ENCODE measurements at regions not wholly inside any gene's neighbourhood (a gene's known extent, or its start where the extent isn't known, plus 50 kb on each side); places are given as distances from the start of the nearest gene placed in this dataset.

GRCh38 chr3:21876782-21877181, 125.8 kb upstream of the ZNF385D start:
- H3K27ac Mint-ChIP-seq = no peak overlapping the region
- peaks cover 12% of the 10 kb centered on the region for H3K9me3 Mint-ChIP-seq
- H3K36me3 Mint-ChIP-seq (ENCODE audit: low read depth) = no peaks in the 10 kb centered on the region
- H3K27me3 Mint-ChIP-seq = no peaks in the 10 kb centered on the region
- H3K4me3 Mint-ChIP-seq = no peak overlapping the region
- ATAC-seq (replicated peaks) = no peak
- H3K4me1 Mint-ChIP-seq = no peaks in the 10 kb centered on the region

GRCh38 chr3:21877214-21877754, 126.3 kb upstream of the ZNF385D start:
- Mint-ChIP-seq H3K27me3 (no peaks in the 10 kb centered on the region), H3K9me3 (peaks cover 12% of the 10 kb centered on the region), H3K27ac (no peak overlapping the region), H3K4me3 (no peak overlapping the region), H3K36me3 (ENCODE audit: low read depth) (no peaks in the 10 kb centered on the region), H3K4me1 (no peaks in the 10 kb centered on the region)
- ATAC-seq (replicated peaks) = no peak

- H3K9me3 Mint-ChIP-seq = peaks cover 8% of the 10 kb centered on the region
- no peaks in the 10 kb centered on the region for H3K27me3 Mint-ChIP-seq
- H3K4me3 Mint-ChIP-seq = no peak overlapping the region
- H3K27ac Mint-ChIP-seq = no peak overlapping the region
- ATAC-seq (replicated peaks) = no peak
- H3K36me3 Mint-ChIP-seq (ENCODE audit: low read depth) = no peaks in the 10 kb centered on the region
- H3K4me1 Mint-ChIP-seq = no peaks in the 10 kb centered on the region
Observed at GRCh38 chr3:21879184-21879886, 128.3 kb upstream of the ZNF385D start.

DNA sequence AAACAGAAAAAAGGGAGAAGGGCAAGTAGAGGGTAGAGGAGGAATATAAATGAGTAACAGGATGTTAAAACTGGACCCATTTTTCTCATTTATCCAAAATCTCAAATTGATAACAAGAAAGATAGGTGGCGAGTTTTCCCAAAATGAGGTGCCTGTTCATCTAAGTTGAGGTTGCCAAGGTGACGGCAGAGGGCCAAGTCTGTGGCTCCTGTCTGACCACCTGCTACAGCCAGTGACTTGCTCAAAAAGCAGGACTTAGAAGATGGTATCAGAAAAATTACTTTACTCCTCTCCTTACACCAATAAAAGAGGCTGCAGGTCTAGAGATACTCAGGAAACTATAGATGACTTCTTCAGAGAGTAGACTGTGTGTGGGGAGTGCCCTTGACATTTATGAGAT, 137.6 kb upstream of the ZNF385D start:
- Mint-ChIP-seq H3K9me3 (peaks cover 8% of the 10 kb centered on the region), H3K4me3 (no peak overlapping the region), H3K27ac (no peak overlapping the region), H3K4me1 (no peaks in the 10 kb centered on the region), H3K36me3 (ENCODE audit: low read depth) (no peaks in the 10 kb centered on the region), H3K27me3 (no peaks in the 10 kb centered on the region)
- no peak for ATAC-seq (replicated peaks)

GRCh38 chr3:21889166-21889565, 138.2 kb upstream of the ZNF385D start:
- Mint-ChIP-seq H3K27me3 (no peaks in the 10 kb centered on the region), H3K4me3 (no peak overlapping the region), H3K9me3 (peaks cover 8% of the 10 kb centered on the region), H3K27ac (no peak overlapping the region), H3K4me1 (no peaks in the 10 kb centered on the region), H3K36me3 (ENCODE audit: low read depth) (no peaks in the 10 kb centered on the region)
- ATAC-seq (replicated peaks) = no peak

GRCh38 chr3:21892104-21892503, 141.1 kb upstream of the ZNF385D start:
- Mint-ChIP-seq H3K4me3 (no peak overlapping the region), H3K4me1 (no peaks in the 10 kb centered on the region), H3K9me3 (peaks cover 8% of the 10 kb centered on the region), H3K27ac (no peak overlapping the region), H3K27me3 (no peaks in the 10 kb centered on the region), H3K36me3 (ENCODE audit: low read depth) (no peaks in the 10 kb centered on the region)
- no peak for ATAC-seq (replicated peaks)

GRCh38 chr3:21893242-21893641, 142.2 kb upstream of the ZNF385D start:
- Mint-ChIP-seq H3K4me1 (no peaks in the 10 kb centered on the region), H3K4me3 (no peak overlapping the region), H3K36me3 (ENCODE audit: low read depth) (no peaks in the 10 kb centered on the region), H3K27ac (no peak overlapping the region), H3K9me3 (peaks cover 6% of the 10 kb centered on the region), H3K27me3 (no peaks in the 10 kb centered on the region)
- no peak for ATAC-seq (replicated peaks)

GRCh38 chr3:21894459-21895340, 143.7 kb upstream of the ZNF385D start:
- H3K36me3 Mint-ChIP-seq (ENCODE audit: low read depth) = no peaks in the 10 kb centered on the region
- peaks cover 3% of the 10 kb centered on the region for H3K9me3 Mint-ChIP-seq
- no peak for ATAC-seq (replicated peaks)
- no peak overlapping the region for H3K27ac Mint-ChIP-seq
- H3K4me1 Mint-ChIP-seq = no peaks in the 10 kb centered on the region
- no peak overlapping the region for H3K4me3 Mint-ChIP-seq
- no peaks in the 10 kb centered on the region for H3K27me3 Mint-ChIP-seq

GRCh38 chr3:21898316-21898715, 147.3 kb upstream of the ZNF385D start:
- Mint-ChIP-seq H3K36me3 (ENCODE audit: low read depth) (no peaks in the 10 kb centered on the region), H3K9me3 (no peaks in the 10 kb centered on the region), H3K4me1 (no peaks in the 10 kb centered on the region), H3K27ac (no peak overlapping the region), H3K27me3 (no peaks in the 10 kb centered on the region), H3K4me3 (no peak overlapping the region)
- ATAC-seq (replicated peaks) = no peak

- Mint-ChIP-seq H3K27ac (no peak overlapping the region), H3K36me3 (ENCODE audit: low read depth) (no peaks in the 10 kb centered on the region), H3K27me3 (no peaks in the 10 kb centered on the region), H3K4me3 (no peak overlapping the region), H3K9me3 (peaks cover 4% of the 10 kb centered on the region), H3K4me1 (no peaks in the 10 kb centered on the region)
- ATAC-seq (replicated peaks) = no peak
Observed at GRCh38 chr3:21901484-21901883, 150.5 kb upstream of the ZNF385D start.

GRCh38 chr3:21902956-21903355, 151.9 kb upstream of the ZNF385D start:
- Mint-ChIP-seq H3K4me3 (no peak overlapping the region), H3K27ac (no peak overlapping the region), H3K4me1 (no peaks in the 10 kb centered on the region), H3K36me3 (ENCODE audit: low read depth) (no peaks in the 10 kb centered on the region), H3K27me3 (no peaks in the 10 kb centered on the region), H3K9me3 (peaks cover 9% of the 10 kb centered on the region)
- ATAC-seq (replicated peaks) = no peak

DNA sequence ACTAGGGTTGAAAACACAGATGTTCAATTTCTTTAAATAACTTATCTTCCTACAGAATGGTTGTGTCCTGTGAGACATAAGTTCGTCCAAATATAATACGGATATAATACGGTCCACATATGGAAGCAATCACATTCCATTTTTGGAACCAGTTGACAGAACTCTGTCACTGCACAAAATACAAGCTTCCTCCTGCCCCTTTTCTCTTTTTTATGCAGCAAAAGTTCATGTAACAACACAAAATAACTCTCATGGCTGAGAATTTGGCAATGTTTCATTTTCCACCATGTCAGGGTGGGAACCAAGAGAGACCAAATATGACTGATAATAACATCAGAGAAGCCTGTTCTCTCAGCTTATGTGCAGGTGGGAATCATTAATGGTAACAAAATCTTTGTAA, 158.1 kb upstream of the ZNF385D start:
- peaks cover 21% of the 10 kb centered on the region for H3K9me3 Mint-ChIP-seq
- no peaks in the 10 kb centered on the region for H3K27me3 Mint-ChIP-seq

GRCh38 chr3:21912711-21913110, 161.7 kb upstream of the ZNF385D start:
- H3K27me3 Mint-ChIP-seq = no peaks in the 10 kb centered on the region
- H3K4me3 Mint-ChIP-seq = no peak overlapping the region
- H3K9me3 Mint-ChIP-seq = peaks cover 12% of the 10 kb centered on the region
- H3K4me1 Mint-ChIP-seq = no peaks in the 10 kb centered on the region
- H3K27ac Mint-ChIP-seq = no peak overlapping the region
- H3K36me3 Mint-ChIP-seq (ENCODE audit: low read depth) = no peaks in the 10 kb centered on the region
- no peak for ATAC-seq (replicated peaks)

More for the DNA sequence above, 158.1 kb upstream of the ZNF385D start:
- H3K27ac Mint-ChIP-seq = no peak overlapping the region
- ATAC-seq (replicated peaks) = no peak
- no peak overlapping the region for H3K4me3 Mint-ChIP-seq
- H3K36me3 Mint-ChIP-seq (ENCODE audit: low read depth) = no peaks in the 10 kb centered on the region
- no peaks in the 10 kb centered on the region for H3K4me1 Mint-ChIP-seq

DNA sequence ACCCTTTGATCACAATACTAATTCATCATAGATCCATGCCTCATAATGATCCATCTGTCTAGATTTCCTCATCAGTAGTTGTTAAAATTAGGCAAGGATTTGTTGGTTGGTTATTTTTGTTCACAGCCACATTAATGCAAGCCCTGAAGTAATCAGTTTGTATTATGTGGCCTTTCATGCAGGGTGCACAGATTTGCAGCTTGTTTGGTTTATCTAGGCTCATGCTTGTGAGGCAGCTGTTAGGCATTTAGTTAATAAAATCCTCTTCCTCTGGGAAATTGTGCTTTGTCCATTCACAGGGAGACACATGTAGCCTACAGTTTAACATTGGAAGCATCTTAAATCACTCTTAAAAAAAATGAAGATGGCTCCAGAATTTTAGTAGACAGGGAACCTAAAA, 162.8 kb upstream of the ZNF385D start:
- Mint-ChIP-seq H3K27me3 (no peaks in the 10 kb centered on the region), H3K27ac (no peak overlapping the region), H3K4me3 (no peak overlapping the region), H3K36me3 (ENCODE audit: low read depth) (no peaks in the 10 kb centered on the region), H3K4me1 (no peaks in the 10 kb centered on the region), H3K9me3 (peaks cover 8% of the 10 kb centered on the region)
- no peak for ATAC-seq (replicated peaks)

GRCh38 chr3:21914451-21914850, 163.4 kb upstream of the ZNF385D start:
- Mint-ChIP-seq H3K4me1 (no peaks in the 10 kb centered on the region), H3K27ac (no peak overlapping the region), H3K4me3 (no peak overlapping the region), H3K36me3 (ENCODE audit: low read depth) (no peaks in the 10 kb centered on the region), H3K27me3 (no peaks in the 10 kb centered on the region), H3K9me3 (peaks cover 4% of the 10 kb centered on the region)
- no peak for ATAC-seq (replicated peaks)

All from activated T-helper 17 cell treated with anti-CD3 and anti-CD28 coated beads, Interleukin-2, amount 50 U/mL, for 72 hours (primary cell).